Lung (tissue), 11 donors: ENCODE measurements at regions not wholly inside any gene's neighbourhood (a gene's known extent, or its start where the extent isn't known, plus 50 kb on each side); places are given as distances from the start of the nearest gene placed in this dataset.

Experiments
- ATAC-seq: fragments of 200-7000 bp; cut with Tn5 transposase; one replicate; pipeline ENCODE4 v1.9.1; 2020; ENCODE audit warnings: moderate number of reproducible peaks; ENCODE audit not compliant: insufficient read depth, low FRiP score
- DNase-seq, 3 donors: peaks; one replicate each; pipeline ENCODE4 v3.0.0-alpha.2; 2013 to 2017
- H3K27ac ChIP-seq, 2 donors: one replicate each; pipeline ENCODE4 v1.5.1; 2013; ENCODE audit warnings: mild to moderate bottlenecking in 2 of 2, moderate library complexity in 2 of 2, control low read depth in 1 of 2, inconsistent platforms in 1 of 2, low read depth in 1 of 2, low read length in 1 of 2
- H3K27me3 ChIP-seq, 3 donors: one replicate each; pipeline ENCODE4 v1.5.1; 2013; ENCODE audit warnings: low read length in 2 of 3; ENCODE audit not compliant: control insufficient read depth in 3 of 3, insufficient read depth in 3 of 3
- H3K36me3 ChIP-seq, 4 donors: one replicate each; pipeline ENCODE4 v1.5.1; 2013; ENCODE audit warnings: low read length in 4 of 4, mild to moderate bottlenecking in 1 of 4, moderate library complexity in 1 of 4; ENCODE audit not compliant: control insufficient read depth in 4 of 4, insufficient read depth in 4 of 4
- H3K4me1 ChIP-seq, 5 donors: one replicate each; pipeline ENCODE4 v1.5.1; 2013; ENCODE audit warnings: low read length in 5 of 5, mild to moderate bottlenecking in 2 of 5, moderate library complexity in 1 of 5; ENCODE audit not compliant: control insufficient read depth in 5 of 5, insufficient read depth in 5 of 5
- H3K4me3 ChIP-seq: one replicate; pipeline ENCODE4 v1.5.1; 2013; ENCODE audit warnings: mild to moderate bottlenecking, control low read depth, moderate library complexity
- H3K9ac ChIP-seq, 2 donors: one replicate each; pipeline ENCODE4 v1.5.1; 2013; ENCODE audit warnings: low read length in 2 of 2, control low read depth in 1 of 2; ENCODE audit not compliant: insufficient read depth in 1 of 2
- H3K9me3 ChIP-seq, 4 donors: one replicate each; pipeline ENCODE4 v1.5.1; 2013; ENCODE audit warnings: low read length in 3 of 4, mild to moderate bottlenecking in 1 of 4, moderate library complexity in 1 of 4; ENCODE audit not compliant: control insufficient read depth in 4 of 4, insufficient read depth in 3 of 4
- CTCF ChIP-seq: IDR thresholded peaks from 2 replicates; pipeline ENCODE4 v1.5.1; 2012; ENCODE audit warnings: mild to moderate bottlenecking; ENCODE audit errors: control extremely low read depth, extremely low read depth
- WGBS, 2 donors: extraction: QIAGEN DNeasy Blood & Tissue Kit; methylation state at CpG; one replicate each; pipeline ENCODE4 v1.1.7; 2013; 5-methylcytosine and 5-hydroxymethylcytosine counted together
- donor health status: control.
- donor health status: control.
- donor health status: Bipolar disorder and iron deficiency.
- donor health status: healthy.
- donor health status: DM: yes; HTN: yes; CAD: no.

GRCh38 chr9:38194870-38195269, 125.8 kb upstream of the SHB start:
- H3K27ac ChIP-seq: no peak overlapping the region
- ATAC-seq: no peak
- no peak overlapping the region for H3K4me3 ChIP-seq
- H3K9ac ChIP-seq: no peak overlapping the region
- DNase-seq: no peak
- H3K36me3 ChIP-seq: no peaks in the 10 kb centered on the region
- peaks cover 0 to 9% (median 7%) of the 10 kb centered on the region in 5 donors for H3K4me1 ChIP-seq
- TF ChIP-seq CTCF: no peak
- 77 to 80% methylated on average over 4 of the region's 4 CpGs for WGBS, 2 donors
- no peaks in the 10 kb centered on the region for H3K9me3 ChIP-seq
- H3K27me3 ChIP-seq: no peaks in the 10 kb centered on the region

DNA sequence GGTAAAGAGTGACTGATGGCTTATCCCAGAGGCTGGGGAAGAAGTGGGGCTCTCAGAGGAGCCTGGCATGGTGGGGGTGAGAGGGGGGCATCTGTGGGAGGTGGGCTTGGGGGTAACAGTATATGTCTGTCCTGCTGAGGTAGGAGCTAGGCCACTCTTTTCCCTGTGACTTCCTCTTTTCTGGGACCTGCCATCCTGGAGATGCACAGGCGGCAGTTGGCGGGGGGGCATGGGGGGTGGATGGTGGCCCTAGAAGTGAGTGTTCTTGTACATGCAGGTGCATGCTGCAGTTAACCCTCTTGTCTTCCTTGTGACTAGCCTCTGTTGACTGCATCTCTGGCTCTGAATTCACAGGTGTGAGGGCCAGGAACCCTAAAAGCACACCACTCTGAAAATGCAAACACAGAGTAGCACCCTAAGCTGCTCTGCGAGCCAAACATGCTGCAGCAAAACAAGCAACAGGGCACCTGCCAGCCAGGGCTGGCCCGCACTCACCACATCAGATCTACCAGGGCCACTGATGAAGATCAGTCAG, 123.8 kb upstream of the SHB start:
- ATAC-seq (no peak), DNase-seq (no peak)
- no peak overlapping the region for H3K27ac ChIP-seq
- no peaks in the 10 kb centered on the region for H3K36me3 ChIP-seq
- H3K4me1 ChIP-seq: peaks cover 0 to 9% (median 7%) of the 10 kb centered on the region in 5 donors
- no peaks in the 10 kb centered on the region for H3K27me3 ChIP-seq
- H3K4me3 ChIP-seq: no peak overlapping the region
- TF ChIP-seq CTCF: no peak
- peaks cover 0 to 2% (median 0%) of the 10 kb centered on the region in 4 donors for H3K9me3 ChIP-seq
- H3K9ac ChIP-seq: no peak overlapping the region
- WGBS, 2 donors: 80 to 100% methylated on average over 2 to 4 of the region's 4 CpGs

DNA sequence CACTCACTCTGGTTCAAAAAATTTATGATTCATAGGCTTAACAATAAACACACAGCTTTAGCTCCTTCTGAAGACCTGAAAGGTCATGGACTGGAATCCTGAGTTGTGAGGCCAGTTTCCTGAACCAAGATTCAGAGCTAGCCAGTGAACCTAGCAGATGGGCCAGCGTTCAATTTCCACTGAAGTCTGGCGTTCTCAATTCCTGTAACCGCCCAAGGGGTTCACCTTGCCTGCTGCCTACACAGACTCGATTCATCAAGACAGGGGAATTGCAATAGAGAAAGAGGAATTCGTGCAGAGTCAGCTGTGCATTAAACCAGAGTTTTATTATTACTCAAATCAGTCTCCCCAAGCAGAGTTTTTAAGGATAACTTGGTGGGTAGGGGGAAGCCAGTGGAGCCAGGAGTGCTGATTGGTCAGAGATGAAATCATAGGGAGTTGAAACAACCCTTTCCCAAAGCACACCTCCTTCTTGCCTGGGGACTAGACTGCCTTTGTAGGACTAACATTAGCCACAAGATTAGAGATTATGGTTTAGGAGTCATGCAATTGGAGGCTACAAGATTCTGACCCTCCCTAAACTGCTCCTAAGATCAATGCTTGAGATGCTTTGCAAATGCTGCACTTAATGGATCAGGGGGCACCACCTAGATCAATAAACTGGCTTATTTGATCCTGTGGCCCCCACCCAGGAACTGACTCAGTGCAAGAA, 117.5 kb upstream of the SHB start:
- no peak for ATAC-seq
- Histone ChIP-seq H3K36me3 (no peaks in the 10 kb centered on the region), H3K27me3 (no peaks in the 10 kb centered on the region), H3K4me3 (no peak overlapping the region), H3K27ac (no peak overlapping the region), H3K9ac (no peak overlapping the region), H3K9me3 (peaks cover 0 to 2% (median 0%) of the 10 kb centered on the region in 4 donors), H3K4me1 (peaks cover 0 to 4% (median 0%) of the 10 kb centered on the region in 5 donors)
- DNase-seq: no peak
- TF ChIP-seq CTCF: no peak
- WGBS, 2 donors: 76 to 87% methylated on average over 5 of the region's 5 CpGs
